ENCODE measurements at regions not wholly inside any gene's neighbourhood (a gene's known extent, or its start where the extent isn't known, plus 50 kb on each side); places are given as distances from the start of the nearest gene placed in this dataset.

GRCh38 chr1:98478121-98478520 is 183.4 kb upstream of the SNX7 start:
- TF ChIP-seq POLR2A (IDR thresholded peaks at IDR 0.05; ENCODE audit: low read depth, low read length) (no peak), POLR2AphosphoS5 (IDR thresholded peaks at IDR 0.05; ENCODE audit: low read depth, low read length) (no peak), TAF1 (IDR thresholded peaks at IDR 0.05; ENCODE audit: low read depth, low read length) (no peak)

Data from GM12891 (cell line).